Naive thymus-derived CD4-positive, alpha-beta T cell (primary cell): ENCODE measurements at regions not wholly inside any gene's neighbourhood (a gene's known extent, or its start where the extent isn't known, plus 50 kb on each side); places are given as distances from the start of the nearest gene placed in this dataset.

ENCODE experiments used
- ATAC-seq: fragments of 150-1000 bp; cut with Tn5 transposase; 2 replicates; pipeline ENCODE4 v1.10.0; 2021; ENCODE audit warnings: mild to moderate bottlenecking, moderate library complexity
- CTCF ChIA-PET: fragments of 350-600 bp; sonication (Branson Sonifier 250); formaldehyde crosslinking; loops from one replicate; lab custom pipeline; 2021; ENCODE audit warnings: antibody characterized with exemption; lab: Charles Lee
- POLR2A ChIA-PET: fragments of 350-600 bp; sonication (Branson Sonifier 250); formaldehyde crosslinking; loops from one replicate; lab custom pipeline; 2021; ENCODE audit warnings: antibody characterized with exemption, inconsistent platforms; lab: Charles Lee
- DNase-seq, 9 donors: peaks; one replicate each; pipeline versions ENCODE4 v3.0.0 to v3.0.0-alpha.2; 2020 to 2022; ENCODE audit warnings: mixed read lengths in 1 of 9
- H3K27ac ChIP-seq: one replicate; pipeline ENCODE4 v1.7.0; 2013; ENCODE audit warnings: mild to moderate bottlenecking, low read depth, low read length, moderate library complexity
- H3K27me3 ChIP-seq, 2 donors: one replicate each; pipeline ENCODE4 v1.7.0; 2013; ENCODE audit warnings: low read length in 2 of 2, mild to moderate bottlenecking in 2 of 2, moderate library complexity in 2 of 2; ENCODE audit not compliant: control insufficient read depth in 2 of 2, insufficient read depth in 2 of 2
- H3K36me3 ChIP-seq, 3 experiments: 1 replicate in 2 of 3; 2 replicates in 1 of 3; pipeline ENCODE4 v1.7.0; 2013; ENCODE audit warnings: low read length in 3 of 3, mild to moderate bottlenecking in 3 of 3, moderate library complexity in 1 of 3; ENCODE audit not compliant: insufficient read depth in 3 of 3, control insufficient read depth in 2 of 3
- H3K4me1 ChIP-seq, 2 donors: one replicate each; pipeline ENCODE4 v1.7.0; 2013; ENCODE audit warnings: low read length in 2 of 2, mild to moderate bottlenecking in 2 of 2, moderate library complexity in 1 of 2; ENCODE audit not compliant: control insufficient read depth in 2 of 2, insufficient read depth in 2 of 2
- H3K4me3 ChIP-seq: 2 replicates; pipeline ENCODE4 v1.7.0; 2013; ENCODE audit warnings: mild to moderate bottlenecking, low read length
- H3K9me3 ChIP-seq, 3 experiments: 1 replicate in 2 of 3; 2 replicates in 1 of 3; pipeline ENCODE4 v1.7.0; 2013; ENCODE audit warnings: low read length in 3 of 3; ENCODE audit not compliant: control insufficient read depth in 2 of 3
- H3K27ac Mint-ChIP-seq, 9 donors: one replicate each; pipeline ENCODE4 v1.8.0; 2020 to 2022; ENCODE audit warnings: mixed read lengths in 9 of 9, mild to moderate bottlenecking in 8 of 9, moderate library complexity in 5 of 9, inconsistent platforms in 2 of 9
- H3K27me3 Mint-ChIP-seq, 5 donors: one replicate each; pipeline ENCODE4 v1.8.0; 2021 to 2022; ENCODE audit warnings: mixed read lengths in 5 of 5, mild to moderate bottlenecking in 1 of 5
- H3K36me3 Mint-ChIP-seq, 5 donors: one replicate each; pipeline ENCODE4 v1.8.0; 2020 to 2022; ENCODE audit warnings: mixed read lengths in 5 of 5, mild to moderate bottlenecking in 3 of 5, inconsistent platforms in 1 of 5
- H3K4me1 Mint-ChIP-seq, 7 donors: one replicate each; pipeline ENCODE4 v1.8.0; 2020 to 2022; ENCODE audit warnings: mixed read lengths in 7 of 7, mild to moderate bottlenecking in 3 of 7, inconsistent platforms in 1 of 7
- H3K4me3 Mint-ChIP-seq, 10 donors: one replicate each; pipeline ENCODE4 v1.8.0; 2020 to 2022; ENCODE audit warnings: mild to moderate bottlenecking in 10 of 10, mixed read lengths in 10 of 10, moderate library complexity in 6 of 10, inconsistent platforms in 2 of 10
- H3K9me3 Mint-ChIP-seq, 11 donors: one replicate each; pipeline ENCODE4 v1.8.0; 2020 to 2022; ENCODE audit warnings: mixed read lengths in 11 of 11, mild to moderate bottlenecking in 4 of 11, inconsistent platforms in 1 of 11, moderate library complexity in 1 of 11
- intact Hi-C, 2 donors: fragments of 100-400 bp; cut with micrococcal nuclease; formaldehyde crosslinking; loops; one replicate each; pipeline ENCODE4 v1.15.1; 2023

DNA sequence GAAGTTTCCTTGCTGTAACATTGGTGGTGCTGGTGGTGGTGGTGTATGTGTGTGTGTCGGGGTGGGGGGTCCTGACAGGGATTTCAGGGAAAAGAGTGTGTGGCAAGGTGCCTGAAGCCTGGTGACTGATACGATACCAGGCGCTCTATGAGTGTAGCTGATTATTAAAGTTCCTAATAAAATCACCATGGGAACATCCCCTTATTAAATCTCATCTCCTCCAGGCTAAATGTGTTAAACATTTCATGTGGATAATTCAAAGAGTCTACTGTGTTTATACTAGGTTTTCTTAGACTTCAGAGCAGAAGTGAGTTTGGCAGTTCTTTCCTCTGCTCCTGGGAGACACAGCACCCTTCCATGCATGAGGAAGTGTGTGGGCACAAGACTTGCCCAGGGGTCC lies 82.0 kb downstream of the THNSL2 start:
- peaks cover 0 to 2% (median 0%) of the 10 kb centered on the region in 7 donors for H3K4me1 Mint-ChIP-seq
- H3K36me3 Mint-ChIP-seq, result no peaks in the 10 kb centered on the region
- no peak overlapping the region for H3K27ac Mint-ChIP-seq

GRCh38 chr2:88250404-88250803 lies 80.3 kb downstream of the THNSL2 start:
- H3K4me1 Mint-ChIP-seq, result peaks cover 0 to 2% (median 0%) of the 10 kb centered on the region in 7 donors
- DNase-seq (no peak), ATAC-seq (no peak)
- no peak overlapping the region for H3K4me3 Mint-ChIP-seq
- Histone ChIP-seq H3K9me3 (no peaks in the 10 kb centered on the region), H3K4me1 (no peaks in the 10 kb centered on the region), H3K27me3 (no peaks in the 10 kb centered on the region), H3K4me3 (no peak overlapping the region), H3K27ac (no peak overlapping the region), H3K36me3 (no peaks in the 10 kb centered on the region)
- ChIA-PET CTCF (no interaction called here), POLR2A (no interaction called here)
- intact Hi-C loops, result no loop called here
- H3K9me3 Mint-ChIP-seq, result peaks cover 0 to 4% (median 0%) of the 10 kb centered on the region in 11 donors
- no peak overlapping the region for H3K27ac Mint-ChIP-seq
- peaks cover 0 to 30% (median 12%) of the 10 kb centered on the region in 5 donors for H3K27me3 Mint-ChIP-seq
- H3K36me3 Mint-ChIP-seq, result no peaks in the 10 kb centered on the region

More for the DNA sequence above, 82.0 kb downstream of the THNSL2 start:
- CTCF ChIA-PET, result no interaction called here
- H3K9me3 ChIP-seq, result no peaks in the 10 kb centered on the region
- intact Hi-C loops, result no loop called here
- no peak for ATAC-seq
- H3K27me3 ChIP-seq, result no peaks in the 10 kb centered on the region
- Mint-ChIP-seq H3K9me3 (peaks cover 0 to 6% (median 0%) of the 10 kb centered on the region in 11 donors), H3K27me3 (peaks cover 0 to 30% (median 9%) of the 10 kb centered on the region in 5 donors), H3K4me3 (no peak overlapping the region)
- no peak for DNase-seq
- H3K4me1 ChIP-seq, result no peaks in the 10 kb centered on the region
- POLR2A ChIA-PET, result no interaction called here
- no peak overlapping the region for H3K4me3 ChIP-seq
- no peaks in the 10 kb centered on the region for H3K36me3 ChIP-seq
- H3K27ac ChIP-seq, result no peak overlapping the region

DNA sequence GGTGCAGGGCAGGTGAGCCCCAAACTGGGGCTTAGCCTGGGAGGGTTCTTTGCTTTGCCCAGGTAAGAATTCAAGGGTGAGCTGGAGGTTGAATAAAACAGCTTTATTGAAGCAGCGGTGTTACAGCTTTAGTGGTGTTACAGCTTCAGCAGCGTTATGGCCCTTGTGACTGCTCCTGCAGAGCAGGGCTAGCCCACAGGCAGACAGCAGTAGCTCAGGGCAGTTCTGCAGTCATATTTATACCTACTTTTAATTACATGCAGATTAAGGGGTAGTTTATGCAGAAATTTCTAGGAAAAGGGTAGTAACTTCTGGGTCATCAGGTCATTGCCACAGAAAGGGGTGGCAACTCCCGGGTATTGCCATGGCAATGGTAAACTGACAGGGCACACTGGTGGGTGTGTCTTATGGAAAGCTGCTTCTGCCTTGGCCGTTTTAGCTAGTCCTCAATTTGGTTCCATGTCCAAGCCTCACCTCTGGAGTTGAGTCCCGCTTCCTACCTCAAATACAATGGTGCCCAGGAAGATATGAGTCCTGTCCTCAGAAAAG lies 78.2 kb downstream of the THNSL2 start:
- no peaks in the 10 kb centered on the region for H3K27me3 ChIP-seq
- H3K9me3 ChIP-seq, result no peaks in the 10 kb centered on the region
- H3K27ac Mint-ChIP-seq, result no peak overlapping the region
- no peaks in the 10 kb centered on the region for H3K4me1 Mint-ChIP-seq
- peaks cover 0 to 23% (median 12%) of the 10 kb centered on the region in 5 donors for H3K27me3 Mint-ChIP-seq
- DNase-seq (no peak), ATAC-seq (no peak)
- intact Hi-C loops, result no loop called here
- no peak overlapping the region for H3K4me3 Mint-ChIP-seq
- H3K36me3 Mint-ChIP-seq, result peaks cover 0 to 7% (median 0%) of the 10 kb centered on the region in 5 donors
- no peaks in the 10 kb centered on the region for H3K36me3 ChIP-seq
- CTCF ChIA-PET, result interaction anchor here (0.6 kb wide), 1 partner anchor 91 kb away, joined by 4 read pairs; no protein-coding TSS in a partner anchor
- POLR2A ChIA-PET, result no interaction called here
- no peak overlapping the region for H3K4me3 ChIP-seq
- H3K9me3 Mint-ChIP-seq, result peaks cover 0 to 11% (median 2%) of the 10 kb centered on the region in 11 donors
- no peaks in the 10 kb centered on the region for H3K4me1 ChIP-seq
- H3K27ac ChIP-seq, result no peak overlapping the region

GRCh38 chr2:88247531-88247930 lies 77.4 kb downstream of the THNSL2 start:
- Histone ChIP-seq H3K4me3 (no peak overlapping the region), H3K36me3 (no peaks in the 10 kb centered on the region), H3K27me3 (no peaks in the 10 kb centered on the region), H3K4me1 (no peaks in the 10 kb centered on the region), H3K9me3 (no peaks in the 10 kb centered on the region), H3K27ac (no peak overlapping the region)
- H3K27me3 Mint-ChIP-seq, result peaks cover 0 to 19% (median 12%) of the 10 kb centered on the region in 5 donors
- no peak for ATAC-seq
- ChIA-PET CTCF (no interaction called here), POLR2A (no interaction called here)
- peaks cover 0 to 16% (median 6%) of the 10 kb centered on the region in 11 donors for H3K9me3 Mint-ChIP-seq
- no peak overlapping the region for H3K27ac Mint-ChIP-seq
- H3K4me3 Mint-ChIP-seq, result no peak overlapping the region
- H3K4me1 Mint-ChIP-seq, result no peaks in the 10 kb centered on the region
- H3K36me3 Mint-ChIP-seq, result peaks cover 0 to 12% (median 0%) of the 10 kb centered on the region in 5 donors
- DNase-seq, result no peak
- intact Hi-C loops, result no loop called here

DNA sequence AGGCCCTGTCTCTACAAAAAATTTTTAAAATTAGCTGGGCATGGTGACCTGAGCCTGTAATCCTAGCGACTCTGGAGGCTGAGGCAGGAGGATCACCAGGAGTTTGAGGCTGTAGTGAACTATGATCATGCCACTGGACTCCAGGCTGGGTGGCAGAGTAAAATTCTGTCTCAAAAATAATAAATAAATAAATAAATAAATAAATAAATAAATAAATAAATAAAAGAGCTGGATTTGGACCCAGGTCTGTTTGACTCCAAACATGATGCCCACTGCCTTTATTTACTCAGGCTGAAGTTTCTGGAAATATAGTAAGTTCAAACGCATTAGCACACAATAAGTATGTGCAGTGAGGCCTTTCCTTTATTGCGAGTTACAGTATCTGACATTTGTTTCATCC lies 75.0 kb downstream of the THNSL2 start:
- no peak for ATAC-seq
- CTCF ChIA-PET, result no interaction called here

GRCh38 chr2:88239781-88240180 lies 69.6 kb downstream of the THNSL2 start:
- ATAC-seq, result peak; percentile 79
- no peaks in the 10 kb centered on the region for H3K27me3 ChIP-seq
- no peaks in the 10 kb centered on the region for H3K36me3 ChIP-seq
- Mint-ChIP-seq H3K4me3 (no peak overlapping the region), H3K27ac (no peak overlapping the region), H3K36me3 (peaks cover 0 to 11% (median 0%) of the 10 kb centered on the region in 5 donors), H3K9me3 (peaks cover 0 to 14% (median 6%) of the 10 kb centered on the region in 11 donors), H3K27me3 (peaks cover 0 to 10% (median 0%) of the 10 kb centered on the region in 5 donors), H3K4me1 (peaks cover 0 to 2% (median 0%) of the 10 kb centered on the region in 7 donors)
- intact Hi-C loops, result no loop called here
- CTCF ChIA-PET, result interaction anchor here (0.6 kb wide), 1 partner anchor 271 kb away, joined by 3 read pairs; no protein-coding TSS in a partner anchor
- POLR2A ChIA-PET, result no interaction called here
- DNase-seq, result no peak
- H3K27ac ChIP-seq, result no peak overlapping the region
- no peak overlapping the region for H3K4me3 ChIP-seq
- H3K4me1 ChIP-seq, result peaks cover 0 to 14% of the 10 kb centered on the region in 2 donors
- no peaks in the 10 kb centered on the region for H3K9me3 ChIP-seq

More for the DNA sequence above, 75.0 kb downstream of the THNSL2 start:
- Histone ChIP-seq H3K27ac (no peak overlapping the region), H3K27me3 (no peaks in the 10 kb centered on the region), H3K9me3 (no peaks in the 10 kb centered on the region), H3K36me3 (no peaks in the 10 kb centered on the region), H3K4me3 (no peak overlapping the region), H3K4me1 (peaks cover 0 to 6% of the 10 kb centered on the region in 2 donors)
- POLR2A ChIA-PET, result no interaction called here
- H3K27ac Mint-ChIP-seq, result no peak overlapping the region
- no peak for DNase-seq
- H3K27me3 Mint-ChIP-seq, result peaks cover 0 to 17% (median 8%) of the 10 kb centered on the region in 5 donors
- peaks cover 0 to 12% (median 0%) of the 10 kb centered on the region in 5 donors for H3K36me3 Mint-ChIP-seq
- intact Hi-C loops, result no loop called here
- H3K4me1 Mint-ChIP-seq, result no peaks in the 10 kb centered on the region
- H3K4me3 Mint-ChIP-seq, result no peak overlapping the region
- H3K9me3 Mint-ChIP-seq, result peaks cover 0 to 16% (median 6%) of the 10 kb centered on the region in 11 donors

- Histone ChIP-seq H3K27ac (no peak overlapping the region), H3K27me3 (no peaks in the 10 kb centered on the region), H3K4me1 (peaks cover 0 to 14% of the 10 kb centered on the region in 2 donors), H3K36me3 (no peaks in the 10 kb centered on the region), H3K9me3 (no peaks in the 10 kb centered on the region), H3K4me3 (no peak overlapping the region)
- ChIA-PET CTCF (no interaction called here), POLR2A (no interaction called here)
- Mint-ChIP-seq H3K4me1 (peaks cover 0 to 2% (median 0%) of the 10 kb centered on the region in 7 donors), H3K27me3 (peaks cover 3 to 20% (median 7%) of the 10 kb centered on the region in 5 donors), H3K4me3 (no peak overlapping the region), H3K36me3 (no peaks in the 10 kb centered on the region), H3K9me3 (peaks cover 0 to 3% (median 0%) of the 10 kb centered on the region in 11 donors), H3K27ac (no peak overlapping the region)
- DNase-seq (no peak), ATAC-seq (no peak)
- intact Hi-C loops, result no loop called here
These were observed 66.5 kb downstream of the THNSL2 start for GRCh38 chr2:88236666-88237065.
